AG09309 (cell line): ENCODE measurements at regions not wholly inside any gene's neighbourhood (a gene's known extent, or its start where the extent isn't known, plus 50 kb on each side); places are given as distances from the start of the nearest gene placed in this dataset.

Source experiments
- DNase-seq: peaks from one replicate; pipeline ENCODE4 v3.0.0-alpha.2; 2010; ENCODE audit warnings: low read depth
- H3K4me3 ChIP-seq: 2 replicates; pipeline ENCODE4 v1.5.1; 2011; ENCODE audit warnings: mild to moderate bottlenecking, low read depth, low read length, moderate library complexity; ENCODE audit not compliant: control insufficient read depth
- CTCF ChIP-seq: IDR thresholded peaks from 2 replicates; pipeline ENCODE4 v1.5.1; 2011; ENCODE audit warnings: mild to moderate bottlenecking, low read depth, low read length, inconsistent platforms; ENCODE audit not compliant: insufficient read depth, control insufficient read depth; ENCODE audit errors: missing control alignments

GRCh38 chr3:104402902-104403301, 963.8 kb upstream of the ALCAM start:
- no peak for TF ChIP-seq CTCF
- no peak overlapping the region for H3K4me3 ChIP-seq
- DNase-seq: no peak

GRCh38 chr3:104411757-104412156, 955.0 kb upstream of the ALCAM start:
- no peak overlapping the region for H3K4me3 ChIP-seq
- DNase-seq: no peak
- TF ChIP-seq CTCF: no peak

- DNase-seq: no peak
- H3K4me3 ChIP-seq: no peak overlapping the region
- no peak for TF ChIP-seq CTCF
These were observed 953.8 kb upstream of the ALCAM start for GRCh38 chr3:104412608-104413580.

- no peak for TF ChIP-seq CTCF
- H3K4me3 ChIP-seq: no peak overlapping the region
- no peak for DNase-seq
These were observed 938.3 kb upstream of the ALCAM start for GRCh38 chr3:104428337-104428925.

GRCh38 chr3:104429727-104430126, 937.0 kb upstream of the ALCAM start:
- H3K4me3 ChIP-seq: no peak overlapping the region
- no peak for DNase-seq
- TF ChIP-seq CTCF: no peak

- H3K4me3 ChIP-seq: no peak overlapping the region
- no peak for TF ChIP-seq CTCF
- DNase-seq: no peak
These were observed 930.2 kb upstream of the ALCAM start for GRCh38 chr3:104436506-104436905.
